ENCODE measurements at regions not wholly inside any gene's neighbourhood (a gene's known extent, or its start where the extent isn't known, plus 50 kb on each side); places are given as distances from the start of the nearest gene placed in this dataset.
A peak's percentile ranks its signal among the peaks of the same experiment; 100 is the strongest.

DNA sequence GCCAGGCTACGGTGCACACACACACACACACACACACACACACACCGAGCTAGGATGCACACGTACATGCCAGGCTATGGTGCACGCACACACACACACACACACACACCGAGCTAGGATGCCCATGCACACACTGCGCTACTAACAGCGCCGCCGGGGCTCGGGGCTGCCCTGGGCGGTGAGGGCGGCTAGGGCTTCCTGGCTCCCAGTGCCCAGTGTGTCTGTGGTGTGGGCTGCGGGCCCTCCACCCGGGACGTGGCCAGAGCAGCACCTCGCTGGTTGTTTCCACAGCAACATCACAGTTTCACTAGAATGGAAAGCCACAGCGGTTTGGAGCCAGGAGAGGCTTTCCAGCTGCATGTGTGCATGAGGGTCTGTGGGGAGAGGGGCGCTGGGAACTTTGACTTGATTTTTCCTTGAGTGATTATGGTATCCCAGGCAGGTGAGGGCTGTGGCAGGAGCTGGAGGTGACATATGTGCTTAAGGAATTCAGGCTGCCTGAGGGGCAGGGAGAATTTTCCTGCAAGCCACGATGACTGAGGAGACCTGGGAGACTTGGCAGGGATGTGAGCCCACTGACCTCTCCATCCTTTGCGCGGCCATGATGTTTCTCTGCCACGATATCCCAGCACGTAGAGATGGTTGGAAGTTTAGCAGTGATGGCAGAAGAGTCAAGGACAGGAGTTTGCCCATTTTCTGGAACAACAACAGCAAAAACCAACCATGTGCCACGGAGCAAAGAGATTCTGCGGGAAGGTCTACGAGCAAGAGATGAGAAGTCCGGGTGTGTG is 195.9 kb downstream of the SNX19 start:
- DNase-seq, result peak; percentile 23

DNA sequence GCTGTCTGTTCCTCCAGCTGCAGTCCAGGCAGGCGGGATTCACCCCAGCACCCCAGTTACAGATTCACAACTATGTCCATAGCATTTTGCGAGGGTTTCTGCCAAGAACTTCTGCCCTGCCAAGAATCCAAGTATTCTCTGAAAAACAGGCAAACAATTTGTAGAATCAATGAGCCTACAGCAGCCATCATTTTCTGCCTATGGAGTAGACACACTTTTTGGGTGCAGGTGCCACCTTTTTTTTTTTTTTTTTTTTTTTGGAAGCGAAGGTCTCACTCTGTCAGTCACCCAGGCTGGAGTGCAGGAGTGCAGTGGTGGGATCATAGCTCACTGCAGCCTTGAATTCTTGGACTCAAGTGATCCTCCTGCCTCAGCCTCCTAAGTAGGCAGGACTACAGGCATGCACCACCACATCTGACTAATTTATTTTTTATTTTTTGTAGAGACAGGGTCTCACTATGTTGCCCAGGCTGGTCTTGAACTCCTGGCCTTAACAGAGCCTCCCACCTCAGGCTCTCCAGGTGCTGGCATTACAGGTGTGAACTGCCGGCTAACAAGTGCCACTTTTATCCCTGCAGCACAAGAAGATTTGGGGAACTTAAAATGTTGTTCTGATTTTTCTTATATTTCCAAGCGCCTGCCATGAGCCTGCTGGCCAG is 195.1 kb downstream of the SNX19 start:
- DNase-seq, result no peak

DNA sequence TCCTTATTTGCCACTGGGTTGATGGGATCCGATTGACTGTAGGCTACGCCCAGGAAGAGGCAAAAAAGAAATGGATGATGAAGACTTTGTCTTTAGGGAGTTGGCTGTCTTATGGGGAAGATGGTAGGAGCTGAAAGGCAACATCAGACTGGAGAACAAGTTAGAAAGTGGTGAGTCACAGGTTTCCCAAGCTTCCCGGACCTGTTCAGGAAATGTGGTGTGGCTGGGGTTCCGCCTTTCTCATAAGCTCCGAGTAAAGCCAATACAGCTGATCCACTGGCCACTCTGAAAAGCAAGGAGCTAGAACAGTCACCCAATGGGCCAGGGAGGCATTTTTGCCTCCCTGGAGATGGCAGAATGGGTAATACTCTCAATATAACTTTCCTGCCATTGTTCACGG is 194.5 kb downstream of the SNX19 start:
- peak; percentile 33 for DNase-seq

DNA sequence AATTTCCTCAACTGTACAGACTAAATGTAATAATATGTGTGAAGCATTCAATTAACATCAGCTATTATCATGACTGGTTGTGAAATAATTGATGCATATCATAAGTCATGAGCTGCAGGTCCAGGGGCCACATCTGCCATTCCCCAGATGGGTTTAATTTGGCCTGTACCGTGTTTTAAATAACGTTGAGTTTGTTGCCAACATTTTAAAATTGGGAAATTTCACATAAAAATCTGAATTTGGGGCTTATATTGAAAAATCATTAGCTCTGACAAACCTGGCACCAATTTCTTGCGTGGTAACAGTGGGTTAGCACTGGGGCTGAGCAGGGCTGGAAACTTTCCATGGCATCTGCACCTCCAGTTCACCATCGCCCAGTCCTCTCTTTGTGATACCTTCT is 193.9 kb downstream of the SNX19 start:
- DNase-seq, result no peak

DNA sequence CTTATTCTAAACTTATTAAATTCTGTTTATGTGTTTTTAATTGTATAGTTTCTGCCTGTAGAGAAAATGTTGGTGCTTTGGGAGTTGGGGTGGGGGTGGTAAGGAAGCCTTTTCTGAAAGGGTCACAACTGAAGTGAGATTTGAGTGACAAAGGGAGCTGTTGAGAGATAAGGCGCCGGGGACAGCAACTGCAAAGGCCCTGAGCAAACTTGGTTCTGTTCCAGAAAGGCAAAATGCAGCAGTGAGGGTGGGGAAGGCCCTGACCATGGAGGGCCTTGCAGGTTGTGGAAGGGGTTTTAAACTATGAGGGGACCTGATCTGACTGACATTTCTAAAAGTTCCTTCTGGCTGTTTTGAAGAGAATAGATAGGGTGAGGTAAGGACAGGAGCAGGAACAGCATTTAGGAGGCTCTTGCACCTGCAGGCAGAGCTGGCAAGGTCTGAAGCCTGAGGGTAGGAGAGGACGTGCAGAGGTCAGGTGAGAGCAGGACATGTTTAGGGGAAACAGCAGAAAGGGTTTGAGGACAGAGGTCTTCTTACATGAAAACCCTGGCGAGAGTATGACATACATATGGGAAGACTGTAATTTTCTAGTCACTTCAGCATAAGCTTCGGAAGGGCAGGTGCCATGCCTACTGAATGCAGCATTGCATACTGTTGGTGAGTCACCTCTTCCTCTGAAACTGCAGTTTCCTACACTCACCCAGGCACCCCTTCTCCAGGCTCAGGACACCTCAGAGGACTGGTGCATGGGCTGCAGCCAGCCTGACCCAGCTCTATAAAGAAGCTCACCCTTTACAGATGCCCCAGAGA is 190.7 kb downstream of the SNX19 start:
- DNase-seq, result peak; percentile 44

DNA sequence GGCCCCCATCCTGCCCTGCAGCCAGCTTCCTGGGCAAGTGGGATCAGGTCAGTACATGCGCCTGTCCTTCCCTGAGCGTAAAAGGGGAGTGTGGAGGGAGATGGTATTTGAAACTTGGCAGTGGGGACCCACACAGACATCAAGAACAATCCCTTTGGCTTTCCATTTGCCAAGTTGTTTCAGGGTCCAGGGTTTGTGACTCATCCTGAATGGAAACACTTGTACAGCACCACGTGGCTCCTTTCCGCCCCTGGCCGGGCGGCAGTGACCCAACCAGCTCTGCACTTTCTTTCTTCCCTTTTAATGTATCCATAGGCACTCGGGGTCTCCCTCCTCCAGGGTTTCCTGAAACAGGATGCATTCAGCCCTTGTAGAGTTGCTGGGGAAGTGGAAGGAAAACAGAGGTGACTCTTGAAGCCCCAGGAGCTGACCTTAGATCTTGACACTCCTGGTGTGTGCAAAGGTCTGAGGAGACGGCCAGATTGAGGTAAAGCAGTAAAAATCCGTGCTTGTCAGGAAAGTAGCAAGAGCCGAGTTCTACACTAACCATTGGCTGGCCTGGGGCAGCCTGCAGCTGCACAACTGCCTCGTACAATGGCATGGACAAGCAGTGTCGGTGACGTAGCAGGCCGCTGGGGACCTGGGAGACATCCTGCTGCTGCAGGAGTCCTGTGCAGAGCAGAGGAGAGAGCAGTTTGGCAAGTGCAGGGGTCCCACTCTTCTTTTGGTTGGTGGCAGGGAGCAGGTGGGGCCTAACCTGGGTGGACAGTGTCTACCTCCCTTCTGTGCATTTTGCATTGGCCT is 189.8 kb downstream of the SNX19 start:
- DNase-seq, result no peak

DNA sequence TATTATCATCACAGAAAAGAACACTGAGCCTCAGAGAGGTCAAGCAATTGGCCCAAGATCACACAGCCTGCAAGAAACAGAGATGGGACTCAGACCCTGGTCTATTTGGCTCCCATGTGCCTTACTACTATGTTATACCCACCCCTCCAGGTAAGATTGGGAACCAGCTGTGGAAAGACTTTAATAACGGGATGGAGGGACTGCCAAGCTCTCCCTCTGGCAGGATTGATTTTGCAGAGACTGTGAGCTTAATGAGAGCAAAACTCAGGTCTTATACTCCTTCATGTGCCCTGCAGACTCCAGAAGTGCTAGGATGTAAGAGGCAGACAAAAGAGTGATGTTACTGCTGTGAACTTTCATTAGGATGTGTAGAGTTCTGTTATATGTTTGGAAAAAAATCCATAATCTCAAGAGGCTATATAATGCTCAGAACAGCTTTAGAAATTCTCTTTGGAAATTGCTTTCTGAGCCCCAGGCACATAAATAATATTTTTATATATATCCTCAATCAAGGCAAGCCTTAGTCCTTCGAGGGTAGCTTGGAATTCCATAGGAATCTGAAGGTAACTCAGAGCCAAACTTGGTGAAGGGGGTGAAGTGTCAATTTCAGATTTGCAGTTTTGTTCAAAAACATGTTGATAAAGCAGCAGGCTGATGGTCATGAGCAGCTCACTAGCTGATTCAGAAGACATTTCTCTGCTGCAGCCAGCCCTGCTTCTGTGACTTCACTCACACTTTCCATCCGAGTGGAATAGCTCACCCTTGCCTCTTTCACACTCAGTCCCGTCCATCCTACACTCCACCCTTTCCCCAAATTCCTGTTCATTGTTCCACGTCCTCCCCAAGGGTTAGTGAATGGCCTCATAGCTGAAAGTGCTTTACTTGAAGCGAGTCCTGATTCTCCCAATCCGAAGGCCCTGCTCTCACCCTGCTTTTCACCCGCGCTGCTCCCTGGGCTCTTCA is 188.8 kb downstream of the SNX19 start:
- no peak for DNase-seq

DNA sequence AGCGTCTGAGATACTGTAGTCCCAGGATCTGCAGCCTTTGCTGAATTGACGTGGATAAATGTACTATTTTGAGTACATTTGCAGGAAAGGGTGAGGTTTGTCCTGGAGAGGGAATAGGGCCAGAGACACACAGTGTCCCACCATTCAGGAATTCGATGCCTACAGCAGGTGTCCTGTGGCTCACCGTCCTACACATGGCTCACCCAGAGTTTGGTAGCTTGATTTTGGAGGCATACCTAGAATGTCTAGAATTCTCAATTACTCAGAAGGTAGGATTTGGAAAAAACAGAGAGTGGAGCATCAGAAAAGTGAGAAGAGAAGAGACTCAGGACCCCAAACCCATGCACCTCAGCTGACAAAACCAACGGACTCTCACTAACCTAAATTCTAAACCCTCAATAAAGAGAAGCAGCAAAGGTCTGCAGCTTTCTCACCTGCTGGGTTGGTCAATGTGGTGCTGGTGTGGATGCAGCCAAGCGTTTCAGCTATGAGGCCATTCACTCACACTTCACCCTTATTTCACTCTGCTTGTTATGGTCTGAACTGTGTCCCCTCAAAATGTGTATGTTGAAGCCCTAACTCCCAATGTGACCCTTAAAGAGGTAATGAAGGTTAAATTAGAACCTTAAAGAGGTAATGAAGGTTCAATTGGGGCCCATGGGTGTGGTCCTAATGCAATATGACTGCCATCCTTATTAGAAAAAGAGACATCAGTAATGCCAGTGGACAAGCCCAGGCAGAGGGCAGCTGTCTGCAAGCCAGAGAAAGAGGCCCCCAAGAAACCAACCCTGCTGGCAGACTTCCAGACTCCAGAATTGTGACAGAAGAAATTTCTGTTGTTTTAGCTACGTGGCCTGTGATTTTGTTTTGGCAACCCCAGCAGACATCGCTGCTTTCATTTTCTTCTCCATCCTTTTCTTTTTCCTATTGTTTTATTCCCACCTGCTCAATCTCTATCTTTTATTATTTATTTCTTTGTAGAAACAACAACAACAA is 187.8 kb downstream of the SNX19 start:
- DNase-seq, result no peak

DNA sequence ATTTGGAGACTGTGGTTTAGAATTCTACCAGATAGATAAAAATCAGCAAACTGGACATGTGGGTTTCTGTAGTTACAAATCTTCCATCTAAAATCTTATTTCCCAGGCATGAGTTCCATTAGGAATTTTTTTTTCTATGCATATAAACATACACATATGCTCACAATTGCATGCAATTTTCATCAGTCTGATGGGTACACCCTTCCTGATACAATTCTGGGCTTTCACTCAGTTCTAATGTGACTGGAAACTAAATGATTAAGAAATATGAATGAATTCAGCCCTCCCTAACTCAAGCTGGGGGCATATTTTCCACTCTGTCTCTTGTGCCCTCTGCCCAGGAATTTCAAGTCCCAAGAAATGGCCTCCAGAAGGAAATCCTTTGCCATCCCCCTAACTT is 187.1 kb downstream of the SNX19 start:
- DNase-seq, result no peak

DNA sequence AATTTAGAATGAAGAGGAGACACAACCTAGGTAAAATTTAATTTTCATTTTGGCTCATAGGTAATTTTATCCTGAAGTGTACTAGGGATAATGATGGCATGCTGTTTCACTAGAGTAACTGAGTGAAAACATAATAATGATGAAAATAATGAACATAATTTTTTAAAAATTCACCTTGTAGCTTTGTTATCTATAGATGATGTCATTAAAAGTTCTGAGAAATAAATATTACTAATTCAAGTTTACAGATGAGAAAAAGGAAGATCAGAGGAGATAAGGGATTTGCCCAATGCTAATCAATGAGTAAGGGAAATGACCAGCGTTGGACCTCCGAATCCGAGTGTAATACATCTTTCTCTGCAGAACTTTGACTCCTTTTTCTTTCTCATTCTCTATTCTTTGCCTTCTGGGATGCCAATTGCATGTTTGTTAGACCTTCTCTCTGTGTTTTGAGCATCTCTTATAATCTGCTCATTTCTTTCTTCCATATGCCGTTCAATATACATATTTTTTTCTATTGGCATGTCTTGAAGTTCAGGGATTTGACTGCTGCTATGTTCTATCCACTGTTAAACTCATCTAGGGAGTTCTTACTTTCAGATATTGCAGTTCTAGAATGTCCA is 186.5 kb downstream of the SNX19 start:
- no peak for DNase-seq

DNA sequence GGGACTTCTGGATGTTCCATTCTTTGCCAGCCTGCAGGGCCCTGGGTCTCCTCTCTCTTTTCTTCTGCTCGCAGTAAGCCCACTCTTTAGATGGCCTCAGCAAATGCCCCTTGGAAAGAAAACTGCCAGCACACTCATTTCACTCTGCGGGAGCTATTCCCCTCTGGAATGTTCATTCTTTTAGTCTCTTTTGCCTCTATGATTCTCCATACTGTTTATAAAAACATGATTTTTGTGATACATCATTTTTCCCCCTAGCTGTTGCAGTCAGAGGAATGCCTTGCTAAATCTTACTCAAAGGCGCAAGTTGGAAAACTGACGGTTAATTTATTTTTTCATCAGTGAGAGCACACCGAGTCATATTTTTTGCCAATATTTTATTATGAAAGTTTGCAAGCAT is 184.9 kb downstream of the SNX19 start:
- no peak for DNase-seq

DNA sequence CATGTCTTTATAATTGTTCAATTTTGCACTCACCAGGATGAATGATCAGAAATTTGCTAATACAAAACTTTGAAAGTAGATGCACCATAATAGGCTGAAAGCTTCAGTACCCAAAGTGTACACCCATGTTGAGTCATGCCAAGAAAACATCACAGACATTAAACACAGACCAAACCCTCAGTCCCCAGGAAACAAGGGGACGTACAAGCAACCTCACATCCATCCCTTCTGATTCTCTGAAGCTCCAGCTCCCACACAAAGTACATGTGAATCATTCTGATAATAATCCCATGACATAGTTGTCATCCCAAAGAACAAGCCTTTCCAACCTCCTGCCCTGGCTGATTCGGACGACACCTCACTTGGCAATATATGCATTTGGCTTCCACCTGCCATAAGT is 183.8 kb downstream of the SNX19 start:
- peak; percentile 35 for DNase-seq

DNA sequence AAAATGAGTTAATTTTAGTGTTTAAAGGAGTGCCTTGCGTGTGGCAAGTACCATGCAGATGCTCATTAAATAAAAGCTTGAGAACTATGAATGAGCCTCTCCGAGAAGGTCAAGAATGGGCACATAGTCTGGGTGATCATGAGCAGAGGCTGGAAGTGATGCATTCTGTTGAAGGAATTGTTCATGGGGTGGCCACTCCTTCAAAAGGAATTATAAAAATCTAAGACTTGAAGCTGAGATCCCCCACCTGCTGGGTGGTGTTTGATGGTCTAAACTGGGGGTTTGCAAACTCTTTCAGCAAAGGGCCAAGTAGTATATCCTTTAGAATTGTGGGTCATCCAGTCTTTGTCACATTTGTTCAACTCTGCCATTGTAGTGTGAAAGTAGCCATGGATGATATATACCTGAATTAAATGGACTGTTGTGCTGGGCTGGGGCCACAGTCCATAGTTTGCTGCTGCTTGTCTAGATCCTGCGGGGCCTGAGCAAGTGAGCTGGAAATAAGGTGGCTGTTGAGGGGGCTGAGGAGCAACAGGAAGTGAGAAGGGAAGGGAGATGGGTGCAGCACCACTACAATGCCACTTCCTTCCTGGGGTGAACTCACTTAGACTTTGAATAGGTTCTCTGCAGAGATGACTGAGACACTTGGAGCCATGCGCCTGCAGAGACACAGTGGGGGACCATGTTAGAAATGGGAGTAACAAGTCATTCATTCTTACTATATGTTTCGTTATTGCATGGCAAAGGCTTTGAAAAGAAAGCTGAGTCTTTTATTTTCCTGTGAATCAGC is 179.0 kb downstream of the SNX19 start:
- DNase-seq, result no peak

DNA sequence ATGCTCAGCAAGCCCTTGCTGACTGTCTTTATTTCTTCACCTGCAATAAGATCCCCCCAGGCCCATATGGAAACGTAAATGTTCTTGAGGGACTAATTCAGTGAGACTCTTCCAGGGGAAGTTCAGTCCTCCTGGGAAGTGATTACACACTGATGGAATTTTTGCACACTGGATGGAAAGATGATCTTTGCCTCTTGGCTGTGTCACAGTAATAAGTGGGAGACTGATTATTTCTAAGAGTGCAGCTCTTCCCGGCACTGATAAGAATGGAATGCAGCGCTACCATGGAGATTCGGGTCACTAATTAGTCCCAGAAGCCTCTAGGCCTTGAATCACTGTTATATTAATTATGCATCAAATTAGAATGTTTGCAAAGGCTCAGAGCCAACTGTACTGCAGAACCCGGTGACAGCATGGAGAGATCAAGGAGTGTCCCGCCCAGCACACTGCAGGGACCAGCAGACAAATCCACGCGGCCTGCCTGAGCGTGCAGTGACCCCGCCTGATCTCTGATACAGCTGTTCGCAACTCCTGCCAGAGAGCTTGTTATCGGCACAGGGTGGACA is 178.3 kb downstream of the SNX19 start:
- DNase-seq, result peak; percentile 83

DNA sequence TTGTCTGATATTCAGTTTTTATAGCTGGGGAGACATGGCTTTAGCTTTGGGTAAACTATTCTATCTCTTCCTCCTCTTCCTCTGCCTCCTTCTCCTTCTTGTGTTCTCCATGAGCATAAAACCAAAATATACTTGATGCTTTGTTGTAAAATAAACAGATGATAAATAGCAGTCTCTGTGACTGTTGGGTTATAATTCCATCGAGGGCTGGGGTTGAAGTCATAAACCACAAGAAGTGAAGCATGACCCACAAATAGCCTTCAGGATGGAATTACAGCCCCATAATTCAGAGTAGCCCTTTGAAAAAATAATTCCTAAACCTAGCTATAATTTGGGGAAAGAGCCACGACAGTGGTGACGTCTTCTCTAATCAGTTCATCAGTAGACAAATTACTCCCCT is 177.7 kb downstream of the SNX19 start:
- DNase-seq, result peak; percentile 29

DNA sequence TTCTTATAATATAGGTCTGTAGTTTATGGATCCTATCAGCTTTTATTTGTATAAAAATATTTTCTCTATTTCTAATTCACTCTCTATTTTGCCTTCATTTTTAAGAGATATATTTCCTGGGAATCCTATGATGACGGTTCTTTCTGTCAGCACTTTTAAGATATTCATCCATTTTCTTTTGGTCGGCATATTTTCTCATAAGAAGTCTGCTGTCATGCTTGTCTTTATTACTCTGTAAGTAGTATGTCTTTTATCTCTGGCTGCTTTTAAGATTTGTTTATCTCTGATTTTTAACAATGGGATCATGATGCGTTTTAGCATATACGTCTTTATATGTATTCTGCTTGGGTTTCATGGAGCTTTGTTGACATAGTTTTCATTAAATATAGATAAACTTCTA is 175.5 kb downstream of the SNX19 start:
- no peak for DNase-seq

DNA sequence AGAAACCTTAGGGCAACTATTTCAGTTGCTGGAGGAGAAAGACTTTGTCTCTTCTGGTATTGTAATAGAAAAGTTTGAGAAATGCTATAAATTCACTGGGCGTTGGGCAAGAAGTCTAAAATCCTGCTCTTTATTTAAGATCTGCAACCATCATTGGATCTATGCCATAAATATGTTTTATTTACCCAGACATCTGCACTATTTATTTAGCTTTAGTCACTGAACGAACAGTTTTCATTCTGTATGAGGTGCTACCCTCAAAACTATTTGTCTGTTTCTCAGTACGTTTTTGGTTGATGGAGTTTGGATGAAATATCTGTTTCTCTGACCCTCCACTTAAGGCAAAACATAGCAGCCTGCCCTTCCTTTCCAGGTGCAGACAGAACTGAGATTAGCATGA is 171.5 kb downstream of the SNX19 start:
- no peak for DNase-seq

DNA sequence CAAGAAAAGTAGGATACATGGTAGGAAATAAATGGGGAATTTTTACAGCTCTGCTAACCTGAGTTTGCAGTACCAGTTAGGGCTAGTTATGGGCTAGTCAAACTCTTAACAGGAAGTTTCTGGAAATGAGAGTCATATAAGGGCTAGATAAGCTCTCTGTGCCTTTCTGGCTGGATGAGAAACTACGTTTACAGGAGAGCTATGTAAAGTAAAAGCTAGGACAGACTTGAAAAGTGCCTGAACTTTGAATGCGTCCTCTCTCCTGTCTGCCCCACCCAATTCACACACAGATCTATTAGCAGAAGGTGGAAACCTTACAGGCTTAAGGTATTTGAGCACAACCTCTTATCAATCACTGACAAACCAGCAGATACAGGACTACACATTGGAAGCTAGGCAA is 167.1 kb downstream of the SNX19 start:
- no peak for DNase-seq
